Peyer's patch (tissue), 4 donors: ENCODE measurements at regions not wholly inside any gene's neighbourhood (a gene's known extent, or its start where the extent isn't known, plus 50 kb on each side); places are given as distances from the start of the nearest gene placed in this dataset.

Source experiments
- CTCF ChIP-seq, 6 experiments: fragments of 450-650 bp in 4 of 6; fragments of 200-600 bp in 2 of 6; sonication (generic) in 1 of 6; IDR thresholded peaks; one replicate each; pipeline ENCODE4 v1.5.1; 2017 to 2019; ENCODE audit warnings: antibody characterized with exemption in 6 of 6, mild to moderate bottlenecking in 3 of 6, moderate library complexity in 1 of 6
- POLR2A ChIP-seq, 2 donors: fragments of 450-650 bp; IDR thresholded peaks; one replicate each; pipeline ENCODE4 v1.5.1; 2017; ENCODE audit warnings: antibody characterized with exemption in 2 of 2, mild to moderate bottlenecking in 2 of 2, moderate library complexity in 2 of 2

GRCh38 chr20:61117725-61118124 is 134.3 kb upstream of the CDH4 start:
- TF ChIP-seq CTCF (IDR thresholded peaks at IDR 0.05) (no peak), POLR2A (IDR thresholded peaks at IDR 0.05) (no peak)
